ENCODE measurements at regions not wholly inside any gene's neighbourhood (a gene's known extent, or its start where the extent isn't known, plus 50 kb on each side); places are given as distances from the start of the nearest gene placed in this dataset.

GRCh38 chr1:68745011-68745410 lies 248.1 kb upstream of the DEPDC1 start:
- no peak for DNase-seq (ENCODE audit: extremely low read depth, low read depth)
- no peak for TF ChIP-seq CTCF (IDR thresholded peaks at IDR 0.05; ENCODE audit: low read depth, low read length)

DNA sequence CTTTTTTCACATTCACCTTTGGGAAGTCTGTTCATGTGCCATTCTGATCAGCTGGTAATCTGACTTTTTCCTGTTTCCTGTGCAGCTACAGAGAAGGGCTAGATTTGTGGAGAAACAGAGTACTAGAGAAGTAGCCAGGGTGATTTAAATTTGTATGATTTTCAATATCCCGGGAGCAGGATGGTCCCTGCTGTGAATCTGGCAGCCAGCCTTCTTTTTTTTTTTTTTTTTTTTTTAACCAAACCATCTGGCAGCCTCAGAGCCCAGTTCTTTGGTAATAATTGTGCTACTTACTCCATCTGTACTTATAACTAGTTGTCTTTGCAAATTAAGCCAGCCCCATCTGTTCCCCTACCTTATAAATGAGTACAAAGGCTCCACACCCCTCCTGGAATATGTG lies 248.6 kb upstream of the DEPDC1 start:
- no peak for DNase-seq (ENCODE audit: extremely low read depth, low read depth)

DNA sequence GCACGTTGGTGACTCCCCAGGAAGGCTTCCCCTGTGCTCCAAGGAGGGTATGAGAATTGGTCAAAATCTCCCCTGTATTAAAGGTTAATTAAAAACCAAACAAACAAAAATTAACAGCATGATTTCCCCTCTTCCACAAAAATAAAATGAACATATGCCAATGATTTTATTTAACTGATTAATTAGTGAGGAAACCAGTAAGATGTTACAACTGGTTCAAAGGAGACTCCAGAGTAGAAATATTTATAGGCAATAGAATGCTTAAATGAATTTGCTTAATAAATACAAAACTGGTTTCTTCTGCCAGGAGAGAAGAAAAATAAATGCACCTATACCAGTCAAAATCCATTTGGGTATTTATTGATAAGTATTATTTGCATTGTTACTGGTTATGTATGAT lies 249.5 kb upstream of the DEPDC1 start:
- TF ChIP-seq CTCF (IDR thresholded peaks at IDR 0.05; ENCODE audit: low read depth, low read length) = no peak
- DNase-seq (ENCODE audit: extremely low read depth, low read depth) = no peak

More for the DNA sequence above, 248.6 kb upstream of the DEPDC1 start:
- no peak for TF ChIP-seq CTCF (IDR thresholded peaks at IDR 0.05; ENCODE audit: low read depth, low read length)

DNA sequence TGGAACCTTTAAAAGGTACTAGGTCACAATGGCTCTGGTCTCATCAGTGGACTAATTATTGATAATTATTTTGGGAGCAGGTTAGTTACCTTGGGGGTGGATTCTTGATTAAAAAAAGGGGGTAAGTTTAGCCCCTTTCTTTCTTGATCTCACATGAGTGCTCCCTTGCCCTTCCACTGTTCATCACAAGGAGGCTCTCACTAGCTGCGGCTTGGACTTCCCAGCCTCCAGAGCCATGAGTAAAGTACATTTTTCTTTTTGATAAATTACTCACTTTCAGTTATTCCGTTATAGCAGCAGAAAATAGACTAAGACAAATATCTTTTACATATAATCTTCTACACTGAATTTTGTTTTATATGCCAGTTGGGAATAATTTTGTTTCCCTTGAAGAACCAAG lies 254.8 kb upstream of the DEPDC1 start:
- DNase-seq (ENCODE audit: extremely low read depth, low read depth) = no peak
- peak; percentile 8 for TF ChIP-seq CTCF (IDR thresholded peaks at IDR 0.05; ENCODE audit: low read depth, low read length)

GRCh38 chr1:68758666-68759209 lies 261.9 kb upstream of the DEPDC1 start:
- DNase-seq (ENCODE audit: extremely low read depth, low read depth) = no peak
- no peak for TF ChIP-seq CTCF (IDR thresholded peaks at IDR 0.05; ENCODE audit: low read depth, low read length)

GRCh38 chr1:68767941-68768340 lies 271.1 kb upstream of the DEPDC1 start:
- no peak for DNase-seq (ENCODE audit: extremely low read depth, low read depth)
- TF ChIP-seq CTCF (IDR thresholded peaks at IDR 0.05; ENCODE audit: low read depth, low read length) = no peak

DNA sequence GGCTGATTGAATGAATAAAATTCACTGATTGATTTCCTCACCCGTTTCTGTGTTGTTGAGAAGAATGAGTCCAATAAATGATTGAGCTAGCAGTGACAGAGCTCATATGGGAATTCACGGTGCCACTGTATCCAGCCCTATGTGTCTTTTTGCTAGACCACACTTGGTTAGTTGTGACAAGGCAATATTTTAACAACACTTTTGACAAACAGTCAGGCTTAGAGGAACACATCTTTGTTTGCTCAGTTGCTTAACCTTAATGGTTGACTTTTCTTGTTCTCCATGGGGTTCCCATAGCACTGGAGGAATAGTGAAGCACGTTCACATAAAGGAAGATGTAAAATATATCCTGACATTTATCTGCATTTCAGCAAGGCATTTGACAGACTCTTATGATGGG lies 273.9 kb upstream of the DEPDC1 start:
- DNase-seq (ENCODE audit: extremely low read depth, low read depth) = no peak

More for the DNA sequence above, 273.9 kb upstream of the DEPDC1 start:
- TF ChIP-seq CTCF (IDR thresholded peaks at IDR 0.05; ENCODE audit: low read depth, low read length) = no peak

All from AG09319 (cell line).